MM.1S (cell line): ENCODE measurements at regions not wholly inside any gene's neighbourhood (a gene's known extent, or its start where the extent isn't known, plus 50 kb on each side); places are given as distances from the start of the nearest gene placed in this dataset.

Source experiments
- DNase-seq: peaks from one replicate; pipeline ENCODE4 v3.0.0-alpha.2; 2015
- H2AFZ ChIP-seq: fragments of 300-600 bp; sonication (generic); 2 replicates; pipeline ENCODE4 v1.6.0; 2016; ENCODE audit warnings: antibody characterized with exemption, low read length
- H3F3A ChIP-seq: fragments of 300-600 bp; sonication (generic); 2 replicates; pipeline ENCODE4 v1.6.1; 2016; ENCODE audit warnings: mild to moderate bottlenecking, antibody characterized with exemption, low read length, moderate library complexity, mixed read lengths; ENCODE audit not compliant: insufficient read depth
- H3K27ac ChIP-seq: fragments of 300-600 bp; sonication (generic); 2 replicates; pipeline ENCODE4 v1.5.1; 2016; ENCODE audit warnings: mild to moderate bottlenecking, low read length
- H3K27me3 ChIP-seq: fragments of 300-600 bp; sonication (generic); replicated peaks from 2 replicates; pipeline ENCODE4 v1.6.0; 2016; ENCODE audit warnings: low read length; ENCODE audit not compliant: insufficient read depth
- H3K36me3 ChIP-seq: fragments of 300-600 bp; sonication (generic); replicated peaks from 2 replicates; pipeline ENCODE4 v1.6.1; 2016; ENCODE audit warnings: mild to moderate bottlenecking, low read length, mixed read lengths; ENCODE audit not compliant: insufficient read depth
- H3K4me1 ChIP-seq: fragments of 300-600 bp; sonication (generic); 2 replicates; pipeline ENCODE4 v1.6.1; 2016; ENCODE audit warnings: low read length, mixed read lengths
- H3K4me2 ChIP-seq: fragments of 300-600 bp; sonication (generic); 2 replicates; pipeline ENCODE4 v1.6.0; 2016; ENCODE audit warnings: low read depth, low read length
- H3K4me3 ChIP-seq: fragments of 300-600 bp; sonication (generic); 2 replicates; pipeline ENCODE4 v1.5.1; 2016; ENCODE audit warnings: low read length, mixed read lengths
- H3K79me2 ChIP-seq: fragments of 300-600 bp; sonication (generic); 2 replicates; pipeline ENCODE4 v1.6.1; 2016; ENCODE audit warnings: mixed run types, low read length, mixed read lengths
- H3K9ac ChIP-seq: fragments of 300-600 bp; sonication (generic); 2 replicates; pipeline ENCODE4 v1.6.1; 2016; ENCODE audit warnings: low read length, mixed read lengths
- H3K9me2 ChIP-seq: fragments of 300-600 bp; sonication (generic); replicated peaks from 2 replicates; pipeline ENCODE4 v1.6.1; 2016; ENCODE audit warnings: mild to moderate bottlenecking, low read length, mixed read lengths; ENCODE audit not compliant: insufficient read depth
- H3K9me3 ChIP-seq: fragments of 300-600 bp; sonication (generic); replicated peaks from 2 replicates; pipeline ENCODE4 v1.6.1; 2016; ENCODE audit warnings: mild to moderate bottlenecking, low read length, mixed read lengths; ENCODE audit not compliant: insufficient read depth
- H4K20me1 ChIP-seq: fragments of 300-600 bp; sonication (generic); 2 replicates; pipeline ENCODE4 v1.6.1; 2016; ENCODE audit warnings: mild to moderate bottlenecking, low read length, moderate library complexity, mixed read lengths; ENCODE audit not compliant: insufficient read depth
- EZH2 ChIP-seq: fragments of 300-600 bp; sonication (generic); optimal IDR thresholded peaks from 2 replicates; pipeline ENCODE3; 2017; ENCODE audit warnings: low read depth, mild to moderate bottlenecking, antibody characterized with exemption, low read length, mixed read lengths
- EZH2phosphoT487 ChIP-seq: fragments of 300-600 bp; sonication (generic); IDR thresholded peaks from 2 replicates; pipeline ENCODE4 v1.6.1; 2018; ENCODE audit warnings: antibody characterized with exemption, low read length
- TF ChIP-seq, protein P1 (sequence below): fragments of 300-600 bp; sonication (generic); IDR thresholded peaks from 2 replicates; pipeline ENCODE4 v1.5.1; 2016; ENCODE audit warnings: antibody characterized with exemption, low read length, mixed read lengths

DNA sequence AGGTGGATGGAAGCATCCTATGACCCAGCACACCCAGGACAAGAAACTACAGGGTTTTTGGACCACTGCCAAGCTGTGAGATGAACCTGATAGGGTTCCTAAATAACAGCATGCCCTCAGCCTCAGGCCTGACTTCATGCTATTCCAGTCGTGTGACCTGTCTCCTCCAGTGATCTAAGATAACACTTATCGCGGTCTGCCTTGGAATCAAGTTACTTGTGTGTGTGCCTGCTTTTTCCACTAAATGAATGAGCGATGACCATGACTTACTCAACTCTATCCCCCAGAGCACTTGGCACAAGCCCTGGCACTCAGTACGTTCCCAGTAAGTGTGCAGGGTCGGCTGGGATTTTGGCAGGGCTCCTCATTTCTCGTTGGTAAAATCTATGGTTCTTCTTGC lies 172.7 kb upstream of the TP63 start:
- Histone ChIP-seq H3K27me3 (no peaks in the 10 kb centered on the region), H3K79me2 (no peaks in the 10 kb centered on the region), H4K20me1 (no peaks in the 10 kb centered on the region), H3K36me3 (no peaks in the 10 kb centered on the region), H3K4me3 (no peak overlapping the region), H3K4me2 (no peak overlapping the region), H2AFZ (no peak overlapping the region), H3F3A (no peaks in the 10 kb centered on the region), H3K9me3 (no peaks in the 10 kb centered on the region), H3K27ac (no peak overlapping the region), H3K9ac (no peak overlapping the region), H3K4me1 (no peaks in the 10 kb centered on the region), H3K9me2 (no peaks in the 10 kb centered on the region)
- no peak for DNase-seq
- TF ChIP-seq EZH2 (no peak), EZH2phosphoT487 (no peak)
- TF ChIP-seq, protein P1, sequence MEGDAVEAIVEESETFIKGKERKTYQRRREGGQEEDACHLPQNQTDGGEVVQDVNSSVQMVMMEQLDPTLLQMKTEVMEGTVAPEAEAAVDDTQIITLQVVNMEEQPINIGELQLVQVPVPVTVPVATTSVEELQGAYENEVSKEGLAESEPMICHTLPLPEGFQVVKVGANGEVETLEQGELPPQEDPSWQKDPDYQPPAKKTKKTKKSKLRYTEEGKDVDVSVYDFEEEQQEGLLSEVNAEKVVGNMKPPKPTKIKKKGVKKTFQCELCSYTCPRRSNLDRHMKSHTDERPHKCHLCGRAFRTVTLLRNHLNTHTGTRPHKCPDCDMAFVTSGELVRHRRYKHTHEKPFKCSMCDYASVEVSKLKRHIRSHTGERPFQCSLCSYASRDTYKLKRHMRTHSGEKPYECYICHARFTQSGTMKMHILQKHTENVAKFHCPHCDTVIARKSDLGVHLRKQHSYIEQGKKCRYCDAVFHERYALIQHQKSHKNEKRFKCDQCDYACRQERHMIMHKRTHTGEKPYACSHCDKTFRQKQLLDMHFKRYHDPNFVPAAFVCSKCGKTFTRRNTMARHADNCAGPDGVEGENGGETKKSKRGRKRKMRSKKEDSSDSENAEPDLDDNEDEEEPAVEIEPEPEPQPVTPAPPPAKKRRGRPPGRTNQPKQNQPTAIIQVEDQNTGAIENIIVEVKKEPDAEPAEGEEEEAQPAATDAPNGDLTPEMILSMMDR = no peak

DNA sequence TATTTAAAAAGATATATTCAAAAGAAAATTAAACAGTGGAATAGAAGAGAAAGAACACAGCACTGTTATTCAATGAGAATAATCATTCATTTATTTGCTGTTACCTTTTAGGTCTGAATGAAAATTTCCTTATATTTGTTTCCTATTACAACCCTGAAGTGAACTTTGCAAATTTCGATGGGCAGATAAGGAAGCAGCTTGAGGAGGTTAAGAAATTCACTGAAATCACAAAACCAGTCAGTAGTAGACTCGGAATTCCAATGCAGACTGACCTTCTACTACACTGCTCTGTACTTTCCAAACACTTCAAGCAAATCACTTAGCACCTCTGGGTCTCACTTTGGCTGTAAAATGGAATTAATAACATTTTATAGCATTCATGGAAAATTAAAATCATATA lies 172.0 kb upstream of the TP63 start:
- H3K9me3 ChIP-seq = no peaks in the 10 kb centered on the region
- no peak overlapping the region for H3K27ac ChIP-seq
- no peak overlapping the region for H3K9ac ChIP-seq
- no peaks in the 10 kb centered on the region for H3K4me1 ChIP-seq
- H3K79me2 ChIP-seq = no peaks in the 10 kb centered on the region
- no peaks in the 10 kb centered on the region for H3K27me3 ChIP-seq
- no peaks in the 10 kb centered on the region for H3K36me3 ChIP-seq
- H3K4me2 ChIP-seq = no peak overlapping the region
- no peak overlapping the region for H2AFZ ChIP-seq
- no peak for TF ChIP-seq EZH2
- TF ChIP-seq, protein P1 = no peak
- H3F3A ChIP-seq = no peaks in the 10 kb centered on the region
- H3K4me3 ChIP-seq = no peak overlapping the region
- no peaks in the 10 kb centered on the region for H3K9me2 ChIP-seq
- no peaks in the 10 kb centered on the region for H4K20me1 ChIP-seq
- DNase-seq = no peak

DNA sequence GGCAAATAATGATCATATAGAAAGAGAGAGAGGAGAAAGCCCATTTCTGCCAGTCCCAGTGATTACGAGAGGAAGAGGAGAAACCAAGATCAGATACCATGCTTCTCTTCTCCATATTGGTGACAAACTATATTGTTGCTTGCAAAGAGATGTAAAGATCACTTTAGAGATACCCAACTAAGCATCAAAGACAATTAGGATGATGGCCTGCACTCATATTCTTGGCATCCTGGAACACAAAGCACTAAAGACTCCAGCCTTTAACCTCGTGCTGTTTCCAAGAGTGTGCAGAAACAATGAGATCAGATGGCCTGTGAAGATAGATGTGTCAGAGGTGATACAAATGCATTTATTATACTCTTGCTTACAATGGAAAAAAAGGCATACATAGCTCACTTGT lies 170.7 kb upstream of the TP63 start:
- H3K4me1 ChIP-seq = no peaks in the 10 kb centered on the region
- no peaks in the 10 kb centered on the region for H3K9me3 ChIP-seq
- TF ChIP-seq EZH2phosphoT487 (no peak), EZH2 (no peak)
- TF ChIP-seq, protein P1 = no peak
- H3K79me2 ChIP-seq = no peaks in the 10 kb centered on the region
- DNase-seq = no peak
- H3K27me3 ChIP-seq = no peaks in the 10 kb centered on the region
- no peak overlapping the region for H3K4me3 ChIP-seq
- H3K4me2 ChIP-seq = no peak overlapping the region
- no peaks in the 10 kb centered on the region for H3F3A ChIP-seq
- no peaks in the 10 kb centered on the region for H3K9me2 ChIP-seq
- no peak overlapping the region for H2AFZ ChIP-seq
- H4K20me1 ChIP-seq = no peaks in the 10 kb centered on the region; the same call in 1 of the 2 replicates
- no peaks in the 10 kb centered on the region for H3K36me3 ChIP-seq
- no peak overlapping the region for H3K27ac ChIP-seq
- no peak overlapping the region for H3K9ac ChIP-seq
